ENCODE measurements at regions not wholly inside any gene's neighbourhood (a gene's known extent, or its start where the extent isn't known, plus 50 kb on each side); places are given as distances from the start of the nearest gene placed in this dataset.
"Not testable (repeated sequence)": the region's sequence is repeated elsewhere in the genome, so short reads cannot be mapped to it uniquely, and the experiment has no call there.

DNA sequence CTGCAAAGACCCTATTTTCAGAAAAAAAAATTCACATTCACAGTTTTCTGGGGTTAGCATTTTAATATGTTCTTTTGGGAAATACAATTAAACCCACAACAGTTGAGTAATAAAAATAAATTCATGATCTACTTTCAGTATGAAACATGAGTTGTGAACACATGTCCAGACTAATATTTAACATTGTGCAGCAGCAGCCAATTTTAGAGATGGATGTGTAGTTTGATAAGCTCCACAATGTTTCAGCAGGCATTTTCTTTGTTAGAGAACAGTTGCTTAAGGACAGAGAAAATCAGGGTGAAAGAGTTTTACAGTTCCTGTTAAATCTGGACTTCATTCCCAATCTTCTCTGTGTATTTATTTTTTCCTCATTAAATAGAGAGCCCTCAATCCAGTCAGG is 519.5 kb downstream of the PIK3C3 start:
- DNase-seq (ENCODE audit: low read depth), result no peak

DNA sequence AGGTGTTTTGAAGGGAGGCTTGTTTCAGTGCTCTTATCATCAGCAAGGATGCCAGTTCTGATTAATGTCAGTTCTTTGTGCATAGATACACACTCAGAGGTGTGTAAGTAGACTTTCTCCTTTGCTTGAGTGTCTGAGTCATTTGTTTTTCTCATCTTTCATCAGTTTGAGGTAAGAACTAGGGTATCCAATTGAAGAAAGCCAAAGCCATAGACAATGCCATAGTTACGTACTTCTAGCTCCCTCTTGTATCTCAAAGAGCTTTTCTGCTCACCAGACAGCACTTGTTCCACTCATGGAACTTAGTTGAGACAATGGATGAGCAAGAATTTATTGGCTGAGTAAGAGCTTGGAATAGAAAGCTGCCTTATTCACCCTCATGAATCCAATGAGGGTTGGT is 520.1 kb downstream of the PIK3C3 start:
- DNase-seq (ENCODE audit: low read depth), result no peak

- DNase-seq (ENCODE audit: low read depth), result no peak
These were observed 522.2 kb downstream of the PIK3C3 start for GRCh38 chr18:42477267-42477666.

DNA sequence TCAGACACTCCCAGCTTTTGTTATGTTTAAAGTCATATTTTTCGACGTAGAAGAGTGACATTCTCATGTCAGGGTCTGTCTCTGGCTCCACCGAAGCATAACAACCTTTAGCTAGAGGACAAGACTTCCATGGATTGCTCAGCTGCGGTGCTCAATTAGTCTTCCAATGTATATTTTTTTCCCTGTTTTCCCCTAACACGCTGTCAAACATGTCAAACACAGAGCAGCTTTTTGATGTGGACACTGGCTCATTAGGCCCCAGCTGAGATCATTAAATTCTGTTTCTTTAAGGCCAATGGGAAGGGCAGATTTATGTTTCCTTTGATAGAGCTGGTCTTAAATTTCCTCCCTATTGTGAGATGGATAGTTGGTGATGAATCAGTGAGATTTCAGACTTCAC is 525.4 kb downstream of the PIK3C3 start:
- no peak for DNase-seq (ENCODE audit: low read depth)

DNA sequence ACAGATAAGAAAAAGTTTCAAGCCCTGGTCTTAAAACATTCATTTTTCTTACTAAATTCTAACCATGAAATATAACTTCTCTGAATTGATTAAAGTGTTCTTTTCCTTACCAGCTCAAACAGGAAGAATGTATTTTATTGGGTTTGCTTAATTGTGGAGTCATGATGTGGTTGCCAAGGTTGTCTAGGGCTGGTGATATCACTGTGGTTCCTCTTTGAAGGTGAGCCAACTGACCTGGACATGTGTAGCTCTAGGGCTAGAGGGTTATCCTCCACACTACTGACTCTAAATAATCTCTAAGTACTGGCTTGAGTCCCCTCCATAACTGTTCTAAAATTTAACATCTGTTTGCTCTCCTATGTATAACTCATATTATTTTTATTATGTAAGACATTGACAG is 529.6 kb downstream of the PIK3C3 start:
- DNase-seq (ENCODE audit: low read depth), result no peak

DNA sequence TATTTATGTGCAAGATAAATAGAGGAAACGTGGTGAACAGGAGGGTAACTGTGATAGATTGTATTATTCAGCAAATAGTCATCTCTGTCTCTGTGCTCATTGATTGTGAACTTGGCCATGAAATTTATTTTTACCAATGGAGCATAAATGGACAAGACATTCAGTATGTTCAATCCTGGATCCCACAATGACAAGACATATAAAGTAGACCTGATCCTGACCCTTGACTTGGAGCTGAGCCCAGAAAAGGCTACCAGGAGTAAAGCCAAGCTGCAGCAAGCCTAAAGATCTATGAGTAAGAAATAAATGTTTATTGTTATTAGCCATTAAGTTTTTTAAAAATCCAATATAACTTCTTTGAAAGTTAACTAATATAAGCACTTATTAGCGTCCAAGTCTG is 531.2 kb downstream of the PIK3C3 start:
- DNase-seq (ENCODE audit: low read depth), result no peak

DNA sequence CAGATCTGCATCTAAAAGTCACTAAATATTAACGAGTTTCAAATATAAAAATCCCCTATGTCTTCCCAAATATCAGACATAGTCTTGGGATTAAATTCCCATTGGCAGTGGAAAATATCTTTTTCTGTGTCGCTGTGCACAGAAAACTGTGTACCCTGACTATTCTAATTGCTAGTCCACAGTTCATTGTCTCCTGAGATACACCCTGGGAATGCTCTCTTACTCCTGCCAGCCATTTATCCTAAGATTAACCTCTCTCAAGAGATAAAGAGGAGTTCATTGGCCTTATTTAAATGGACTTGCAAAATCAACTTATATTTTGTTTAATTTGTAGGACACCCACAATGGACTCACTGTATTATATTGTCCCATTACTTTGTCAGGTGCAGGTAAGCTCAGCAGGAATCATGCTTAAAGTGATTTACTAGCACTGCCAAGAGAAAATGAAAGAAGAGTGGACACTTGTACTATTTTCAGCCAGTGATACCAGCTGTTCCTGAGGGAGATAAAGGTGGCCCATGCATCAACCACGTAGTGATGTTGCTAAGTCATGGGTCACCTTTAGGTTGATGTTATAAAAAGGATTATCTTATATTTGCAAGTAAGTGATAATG is 553.8 kb downstream of the PIK3C3 start:
- DNase-seq (ENCODE audit: low read depth), result no peak

- DNase-seq (ENCODE audit: low read depth), result no peak
These were observed 554.8 kb downstream of the PIK3C3 start for GRCh38 chr18:42509750-42510415.

DNA sequence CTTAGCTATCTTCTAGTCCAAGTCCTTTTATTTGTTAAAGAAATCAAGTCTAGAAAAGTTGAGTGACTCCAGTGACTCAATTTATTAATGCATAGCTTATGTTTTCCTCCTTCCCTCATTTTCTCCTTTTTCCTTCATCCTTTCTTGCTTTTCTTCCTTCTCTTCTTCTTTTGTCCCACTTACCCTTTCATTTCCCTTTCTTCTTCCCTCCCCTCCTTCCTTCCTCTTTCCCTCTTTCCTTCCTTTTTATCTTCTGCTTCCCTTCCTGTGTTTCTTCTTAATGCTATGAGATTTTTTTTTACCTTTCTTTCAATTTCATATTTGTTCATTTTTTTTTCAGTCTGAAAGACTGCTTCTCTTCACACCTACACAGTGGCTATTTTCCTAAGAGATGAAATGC is 555.5 kb downstream of the PIK3C3 start:
- no peak for DNase-seq (ENCODE audit: low read depth)

DNA sequence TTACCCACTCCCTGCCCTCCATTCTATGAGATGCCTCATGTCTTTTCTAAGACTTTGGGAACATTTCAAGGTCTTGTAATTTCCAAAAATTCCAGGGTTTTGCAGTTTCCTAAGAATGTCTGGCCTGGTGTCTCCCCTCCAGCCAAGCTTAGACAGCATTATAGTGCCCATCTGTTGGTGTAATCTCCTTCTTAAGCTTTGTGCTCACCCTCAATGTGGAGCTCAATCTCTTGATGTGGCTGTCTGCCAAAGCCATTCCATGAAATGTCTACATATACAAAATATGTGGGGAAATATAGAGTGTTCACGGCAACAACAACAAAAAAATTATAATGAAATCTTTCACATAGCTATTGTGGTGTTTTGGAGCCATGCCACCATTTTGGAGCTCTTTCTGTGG is 558.4 kb downstream of the PIK3C3 start:
- no peak for DNase-seq (ENCODE audit: low read depth)

- no peak for DNase-seq (ENCODE audit: low read depth)
These were observed 559.5 kb downstream of the PIK3C3 start for GRCh38 chr18:42514512-42514911.

- DNase-seq (ENCODE audit: low read depth), result no peak
These were observed 562.9 kb downstream of the PIK3C3 start for GRCh38 chr18:42517896-42518295.

- not testable (repeated sequence) for DNase-seq (ENCODE audit: low read depth)
These were observed 563.3 kb downstream of the PIK3C3 start for GRCh38 chr18:42518331-42518730.

- no peak for DNase-seq (ENCODE audit: low read depth)
These were observed 565.1 kb downstream of the PIK3C3 start for GRCh38 chr18:42520138-42520537.

GRCh38 chr18:42525905-42526304 is 570.9 kb downstream of the PIK3C3 start:
- DNase-seq (ENCODE audit: low read depth), result no peak

GRCh38 chr18:42527766-42528165 is 572.7 kb downstream of the PIK3C3 start:
- no peak for DNase-seq (ENCODE audit: low read depth)

DNA sequence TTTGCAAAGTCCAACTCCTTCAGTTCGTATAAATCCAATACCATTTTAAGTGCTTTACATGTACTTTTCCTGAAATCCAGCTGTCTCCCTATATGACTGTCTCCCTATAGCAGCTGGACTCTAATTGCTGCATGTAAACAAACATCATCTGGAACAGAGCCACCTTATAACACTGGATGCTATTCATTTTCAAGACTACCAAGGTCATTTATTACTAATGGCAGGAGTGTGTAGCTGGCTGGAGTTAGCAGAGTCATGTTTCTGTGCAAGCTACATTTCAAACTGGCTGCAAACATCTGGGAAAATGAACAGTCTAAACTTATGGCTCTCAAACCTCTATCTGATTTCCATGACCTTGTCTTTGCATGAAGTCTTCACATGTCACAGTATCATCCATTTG is 575.2 kb downstream of the PIK3C3 start:
- DNase-seq (ENCODE audit: low read depth), result no peak

- no peak for DNase-seq (ENCODE audit: low read depth)
These were observed 577.1 kb downstream of the PIK3C3 start for GRCh38 chr18:42532119-42532518.

DNA sequence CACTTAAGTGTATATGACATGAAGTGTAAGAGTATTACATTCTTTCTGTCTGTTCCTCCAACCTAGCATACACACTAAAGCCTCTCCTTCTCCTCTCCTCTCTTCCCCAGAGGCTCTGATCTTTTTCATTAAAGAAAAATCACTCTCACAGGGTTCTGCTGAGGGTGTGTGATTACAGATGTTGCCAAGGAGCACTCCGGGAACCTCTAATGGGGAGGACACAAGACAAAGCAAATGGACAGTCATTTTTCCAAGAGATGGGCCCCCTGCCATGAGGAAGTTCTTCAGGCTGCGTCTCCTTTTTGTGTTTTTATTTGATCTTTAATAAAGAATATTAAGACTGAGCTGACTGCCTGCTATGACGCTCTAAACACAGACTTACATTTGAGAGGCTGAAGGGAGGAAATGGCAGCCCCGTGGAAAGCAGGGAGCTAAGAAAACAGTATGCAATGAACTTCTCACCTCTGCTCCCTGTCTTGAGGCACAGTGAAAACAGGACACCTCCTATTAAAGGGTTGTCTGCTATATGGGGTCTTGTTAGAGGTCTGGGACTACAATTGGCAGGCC is 578.1 kb downstream of the PIK3C3 start:
- DNase-seq (ENCODE audit: low read depth), result no peak

- no peak for DNase-seq (ENCODE audit: low read depth)
These were observed 578.6 kb downstream of the PIK3C3 start for GRCh38 chr18:42533616-42534015.

DNA sequence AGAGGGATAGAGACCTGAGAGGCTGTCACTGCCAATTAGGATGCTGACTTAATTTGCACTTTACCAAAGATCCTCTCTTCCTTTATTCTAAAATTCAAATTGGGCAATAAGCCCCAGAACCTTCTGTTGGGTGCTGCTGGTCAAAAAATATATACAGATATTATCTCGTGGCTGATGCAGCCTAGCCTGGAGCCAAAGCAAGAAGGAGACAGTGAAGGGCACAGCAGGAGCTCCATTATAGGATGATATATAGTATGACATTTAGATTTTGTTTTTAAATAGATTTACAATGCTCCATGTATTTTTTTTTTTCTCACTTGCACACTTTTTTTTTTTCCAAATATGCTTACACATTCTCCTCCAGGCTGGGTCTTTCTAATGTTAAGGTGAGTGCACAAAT is 579.3 kb downstream of the PIK3C3 start:
- DNase-seq (ENCODE audit: low read depth), result no peak

DNA sequence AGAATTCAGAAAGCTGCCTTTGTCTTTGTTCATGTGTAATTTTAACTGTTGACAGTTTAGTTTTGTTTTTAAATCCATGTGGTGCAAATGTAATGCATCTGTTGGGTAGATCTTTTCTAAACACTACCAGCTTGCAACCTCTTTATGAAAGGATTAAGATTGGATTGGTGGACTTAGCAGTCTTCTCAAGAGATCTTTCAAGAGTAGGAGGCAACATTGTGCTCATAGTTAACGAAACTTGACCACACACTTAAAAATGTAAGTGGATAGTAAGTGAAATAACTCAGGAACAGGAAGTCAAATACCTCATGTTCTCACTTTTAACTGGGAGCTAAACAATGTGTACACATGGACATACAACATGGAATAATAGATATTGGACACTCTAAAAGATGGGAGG is 579.0 kb downstream of the RIT2 start:
- DNase-seq (ENCODE audit: low read depth), result no peak

GRCh38 chr18:42537291-42537690 is 578.2 kb downstream of the RIT2 start:
- DNase-seq (ENCODE audit: low read depth), result no peak

GRCh38 chr18:42544901-42545300 is 570.6 kb downstream of the RIT2 start:
- DNase-seq (ENCODE audit: low read depth), result no peak
